ENCODE measurements at regions not wholly inside any gene's neighbourhood (a gene's known extent, or its start where the extent isn't known, plus 50 kb on each side); places are given as distances from the start of the nearest gene placed in this dataset.

GRCh38 chr5:175098301-175098700 lies 345.7 kb downstream of the DRD1 start:
- no peak for TF ChIP-seq POLR2A (IDR thresholded peaks at IDR 0.05)
- no peak for TF ChIP-seq CTCF (IDR thresholded peaks at IDR 0.05)
- Histone ChIP-seq H3K4me1 (no peaks in the 10 kb centered on the region), H3K4me3 (no peak overlapping the region), H3K27ac (no peak overlapping the region), H3K36me3 (no peaks in the 10 kb centered on the region), H3K9me3 (no peaks in the 10 kb centered on the region), H3K27me3 (no peaks in the 10 kb centered on the region)
- WGBS, 2 donors = 63 to 71% methylated on average over 7 of the region's 7 CpGs
- intact Hi-C loops (cut with DNase I) = no loop called here
- no peak for DNase-seq

GRCh38 chr5:175096469-175097165 lies 347.4 kb downstream of the DRD1 start:
- no peak for TF ChIP-seq POLR2A (IDR thresholded peaks at IDR 0.05)
- no peak for TF ChIP-seq CTCF (IDR thresholded peaks at IDR 0.05)
- no peak overlapping the region for H3K4me3 ChIP-seq
- H3K9me3 ChIP-seq = no peaks in the 10 kb centered on the region
- WGBS, 2 donors = 70 to 78% methylated on average over 11 of the region's 12 CpGs
- no peaks in the 10 kb centered on the region for H3K36me3 ChIP-seq
- intact Hi-C loops (cut with DNase I) = no loop called here
- H3K4me1 ChIP-seq = no peaks in the 10 kb centered on the region
- no peak for DNase-seq
- no peaks in the 10 kb centered on the region for H3K27me3 ChIP-seq
- H3K27ac ChIP-seq = no peak overlapping the region

GRCh38 chr5:175094461-175094860 lies 349.5 kb downstream of the DRD1 start:
- Histone ChIP-seq H3K27ac (no peak overlapping the region), H3K4me1 (no peaks in the 10 kb centered on the region), H3K9me3 (no peaks in the 10 kb centered on the region), H3K27me3 (no peaks in the 10 kb centered on the region), H3K4me3 (no peak overlapping the region), H3K36me3 (no peaks in the 10 kb centered on the region)
- WGBS, 2 donors = 68 to 79% methylated on average over 1 of the region's 1 CpG
- TF ChIP-seq CTCF (IDR thresholded peaks at IDR 0.05) = no peak
- no peak for TF ChIP-seq POLR2A (IDR thresholded peaks at IDR 0.05)
- DNase-seq = no peak
- intact Hi-C loops (cut with DNase I) = no loop called here

- no peak for TF ChIP-seq POLR2A (IDR thresholded peaks at IDR 0.05)
- Histone ChIP-seq H3K4me3 (no peak overlapping the region), H3K27ac (no peak overlapping the region), H3K27me3 (no peaks in the 10 kb centered on the region), H3K36me3 (no peaks in the 10 kb centered on the region), H3K4me1 (no peaks in the 10 kb centered on the region), H3K9me3 (no peaks in the 10 kb centered on the region)
- intact Hi-C loops (cut with DNase I) = no loop called here
- DNase-seq = no peak
- 56 to 95% methylated on average over 2 of the region's 3 CpGs for WGBS, 2 donors
Measured at GRCh38 chr5:175092691-175093090, 351.3 kb downstream of the DRD1 start.

GRCh38 chr5:175088963-175089362 lies 355.0 kb downstream of the DRD1 start:
- intact Hi-C loops (cut with DNase I) = no loop called here
- Histone ChIP-seq H3K9me3 (no peaks in the 10 kb centered on the region), H3K27me3 (no peaks in the 10 kb centered on the region), H3K27ac (no peak overlapping the region), H3K4me1 (no peaks in the 10 kb centered on the region), H3K4me3 (no peak overlapping the region), H3K36me3 (no peaks in the 10 kb centered on the region)
- no peak for DNase-seq
- TF ChIP-seq CTCF (IDR thresholded peaks at IDR 0.05) (no peak), POLR2A (IDR thresholded peaks at IDR 0.05) (no peak)
- WGBS, 2 donors = 43 to 60% methylated on average over 3 to 4 of the region's 6 CpGs

Data from esophagus squamous epithelium (tissue), 5 donors.